IMR-90 (cell line): ENCODE measurements at regions not wholly inside any gene's neighbourhood (a gene's known extent, or its start where the extent isn't known, plus 50 kb on each side); places are given as distances from the start of the nearest gene placed in this dataset.
A peak's percentile ranks its signal among the peaks of the same experiment; 100 is the strongest.

ENCODE experiments used
- ATAC-seq: fragments of 200-7000 bp; cut with Tn5 transposase; 2 replicates; pipeline ENCODE4 v1.9.1; 2020; ENCODE audit warnings: low read depth, mild to moderate bottlenecking, moderate library complexity
- BruUV-seq: library from RNA; stranded (reverse); fragments of 400-500 nt; replicated peaks from 2 replicates; lab custom pipeline; 2021; lab: Mats Ljungman, UMichigan
- CTCF ChIA-PET: fragments of 300-600 bp; formaldehyde crosslinking; extraction: SDS; loops from one replicate; lab custom pipeline; 2021; ENCODE audit warnings: antibody characterized with exemption; lab: Yijun Ruan, JAX
- POLR2A ChIA-PET: fragments of 300-600 bp; sonication (Branson Sonifier 250); formaldehyde crosslinking; loops from one replicate; lab custom pipeline; 2022; ENCODE audit warnings: antibody characterized with exemption; ENCODE audit not compliant: unreplicated experiment; lab: Charles Lee
- DNase-seq: peaks from one replicate; pipeline ENCODE4 v3.0.0; 2013
- H2AFZ ChIP-seq: replicated peaks from 2 replicates; pipeline ENCODE3; 2013; ENCODE audit warnings: low read length, mild to moderate bottlenecking; ENCODE audit not compliant: poor library complexity
- H2AK5ac ChIP-seq: 2 replicates; pipeline ENCODE4 v1.6.1; 2013; ENCODE audit warnings: low read depth, low read length, inconsistent platforms
- H2AK9ac ChIP-seq: replicated peaks from 2 replicates; pipeline ENCODE3; 2013; ENCODE audit warnings: mild to moderate bottlenecking, low read depth, low read length, moderate library complexity; ENCODE audit not compliant: poor library complexity
- H2BK120ac ChIP-seq: 2 replicates; pipeline ENCODE4 v1.6.1; 2013; ENCODE audit warnings: low read depth, low read length, inconsistent platforms
- H2BK15ac ChIP-seq: 3 replicates; pipeline ENCODE4 v1.6.1; 2013; ENCODE audit warnings: low read depth, low read length, inconsistent platforms
- H2BK20ac ChIP-seq: 2 replicates; pipeline ENCODE4 v1.6.1; 2013; ENCODE audit warnings: low read depth, mild to moderate bottlenecking, inconsistent platforms, low read length, moderate library complexity
- H2BK5ac ChIP-seq: 2 replicates; pipeline ENCODE4 v1.6.1; 2013; ENCODE audit warnings: mild to moderate bottlenecking, low read depth, low read length, inconsistent platforms; ENCODE audit not compliant: poor library complexity, severe bottlenecking
- H3K14ac ChIP-seq: replicated peaks from 2 replicates; pipeline ENCODE4 v1.6.1; 2013; ENCODE audit warnings: low read depth, low read length, inconsistent platforms
- H3K18ac ChIP-seq: 2 replicates; pipeline ENCODE4 v1.6.1; 2013; ENCODE audit warnings: low read depth, low read length, control low read depth
- H3K23ac ChIP-seq: 2 replicates; pipeline ENCODE4 v1.6.1; 2013; ENCODE audit warnings: low read depth, low read length, inconsistent platforms
- H3K27ac ChIP-seq: 2 replicates; pipeline ENCODE4 v1.5.1; 2013; ENCODE audit warnings: mild to moderate bottlenecking, control low read depth, low read length; ENCODE audit not compliant: insufficient read depth
- H3K27me3 ChIP-seq: 2 replicates; pipeline ENCODE4 v1.6.1; 2013; ENCODE audit warnings: low read length; ENCODE audit not compliant: control insufficient read depth, insufficient read depth
- H3K36me3 ChIP-seq: 2 replicates; pipeline ENCODE4 v1.6.1; 2013; ENCODE audit warnings: low read length, mixed read lengths; ENCODE audit not compliant: control insufficient read depth, insufficient read depth
- H3K4ac ChIP-seq: 2 replicates; pipeline ENCODE4 v1.6.1; 2013; ENCODE audit warnings: low read depth, low read length, inconsistent platforms
- H3K4me1 ChIP-seq: 2 replicates; pipeline ENCODE4 v1.6.1; 2013; ENCODE audit warnings: low read length, mixed read lengths; ENCODE audit not compliant: control insufficient read depth, insufficient read depth
- H3K4me2 ChIP-seq: 2 replicates; pipeline ENCODE4 v1.6.1; 2013; ENCODE audit warnings: low read depth, mild to moderate bottlenecking, control low read depth, low read length, moderate library complexity
- H3K4me3 ChIP-seq: 2 replicates; pipeline ENCODE4 v1.5.1; 2013; ENCODE audit warnings: low read depth, mild to moderate bottlenecking, control low read depth, low read length, moderate library complexity; ENCODE audit not compliant: insufficient read depth
- H3K56ac ChIP-seq: 2 replicates; pipeline ENCODE4 v1.6.1; 2013; ENCODE audit warnings: low read length, inconsistent platforms; ENCODE audit not compliant: insufficient read depth; ENCODE audit errors: extremely low read depth
- H3K79me1 ChIP-seq, 2 experiments: 2 replicates each; pipeline ENCODE4 v1.6.1; 2013; ENCODE audit warnings: low read length in 2 of 2, inconsistent platforms in 1 of 2, low read depth in 1 of 2
- H3K9ac ChIP-seq: 2 replicates; pipeline ENCODE4 v1.6.1; 2013; ENCODE audit warnings: low read depth, low read length, control low read depth
- H3K9me1 ChIP-seq: 2 replicates; pipeline ENCODE4 v1.6.1; 2013; ENCODE audit warnings: low read length, inconsistent platforms; ENCODE audit not compliant: insufficient read depth
- H3K9me3 ChIP-seq: 2 replicates; pipeline ENCODE4 v1.6.1; 2013; ENCODE audit warnings: low read length; ENCODE audit not compliant: control insufficient read depth, insufficient read depth
- H4K20me1 ChIP-seq: 2 replicates; pipeline ENCODE4 v1.6.1; 2013; ENCODE audit warnings: low read length, inconsistent platforms; ENCODE audit not compliant: insufficient read depth
- H4K5ac ChIP-seq: 2 replicates; pipeline ENCODE4 v1.6.1; 2013; ENCODE audit warnings: mild to moderate bottlenecking, low read depth, low read length, control low read depth
- H4K8ac ChIP-seq, 2 experiments: 2 replicates each; pipeline ENCODE4 v1.6.1; 2013; ENCODE audit warnings: low read depth in 2 of 2, low read length in 2 of 2, control low read depth in 1 of 2, inconsistent platforms in 1 of 2
- H4K91ac ChIP-seq: 2 replicates; pipeline ENCODE4 v1.6.1; 2013; ENCODE audit warnings: low read depth, low read length, inconsistent platforms; ENCODE audit not compliant: insufficient read depth
- CTCF ChIP-seq: conservative IDR thresholded peaks from 2 replicates; pipeline ENCODE4 v1.5.1; 2012; ENCODE audit warnings: mild to moderate bottlenecking, low read depth, low read length, improper control_type of control experiment
- MXI1 ChIP-seq: IDR thresholded peaks from 2 replicates; pipeline ENCODE4 v1.6.1; 2012; ENCODE audit warnings: low read depth, mild to moderate bottlenecking, low read length, moderate library complexity, borderline replicate concordance
- RAD21 ChIP-seq: IDR thresholded peaks from 2 replicates; pipeline ENCODE4 v1.6.1; 2012; ENCODE audit warnings: low read length, improper control_type of control experiment
- WGBS, 2 experiments: methylation state at CpG; one replicate each; pipeline versions ENCODE4 v1.1.5 to v1.1.7; 2013; ENCODE audit warnings: missing lambda C conversion rate in 2 of 2; ENCODE audit not compliant: insufficient read length in 1 of 2; ENCODE audit errors: extremely low coverage in 2 of 2; 5-methylcytosine and 5-hydroxymethylcytosine counted together
- dilution Hi-C: fragments of 300-500 bp; cut with HindIII; formaldehyde crosslinking; loops from one replicate; pipeline ENCODE4 v1.14.3; 2018; ENCODE audit warnings: low sequenced_read_pairs; ENCODE audit not compliant: unreplicated experiment
- in situ Hi-C: fragments of 300-500 bp; cut with MboI; formaldehyde crosslinking; loops from 3 replicates; pipeline ENCODE4 v1.14.3; 2019; ENCODE audit warnings: low sequenced_read_pairs, inconsistent platforms, mixed read lengths
- intact Hi-C: fragments of 100-400 bp; cut with micrococcal nuclease; formaldehyde crosslinking; loops from 2 replicates; pipeline ENCODE4 v1.10.0; 2022

GRCh38 chr5:159642379-159642778 is 273.9 kb upstream of the ADRA1B start:
- Histone ChIP-seq H3K9ac (no peak overlapping the region), H3K14ac (no peak overlapping the region), H2AFZ (no peak overlapping the region), H3K27ac (no peak overlapping the region), H4K8ac (no peak overlapping the region), H3K36me3 (no peaks in the 10 kb centered on the region), H3K4me2 (no peak overlapping the region), H2AK9ac (no peak overlapping the region), H2BK15ac (no peak overlapping the region), H3K4ac (no peak overlapping the region), H2BK5ac (no peak overlapping the region), H2BK20ac (no peak overlapping the region), H4K5ac (no peak overlapping the region), H3K56ac (no peak overlapping the region), H4K20me1 (no peaks in the 10 kb centered on the region), H4K91ac (no peak overlapping the region), H3K9me1 (no peaks in the 10 kb centered on the region), H3K9me3 (no peaks in the 10 kb centered on the region), H2AK5ac (no peak overlapping the region), H3K18ac (no peak overlapping the region), H3K4me3 (no peak overlapping the region), H3K27me3 (peaks cover 15% of the 10 kb centered on the region), H3K79me1 (no peaks in the 10 kb centered on the region), H2BK120ac (no peak overlapping the region), H3K23ac (no peak overlapping the region), H3K4me1 (no peaks in the 10 kb centered on the region)
- intact Hi-C loops (no loop called here), in situ Hi-C loops (no loop called here), dilution Hi-C loops (no loop called here)
- TF ChIP-seq RAD21 (0 out of 2 replicates have a peak, but pooled peaks have one; percentile 10), CTCF (0 out of 2 replicates have a peak, but pooled peaks have one; percentile 14), MXI1 (no peak)
- CTCF ChIA-PET = no interaction called here
- BruUV-seq = no TSS peak
- ATAC-seq (no peak), DNase-seq (no peak)
- no CpG with 5 or more reads among the region's 2 CpGs for WGBS, 2 experiments
- POLR2A ChIA-PET = no interaction called here
